ENCODE measurements at regions not wholly inside any gene's neighbourhood (a gene's known extent, or its start where the extent isn't known, plus 50 kb on each side); places are given as distances from the start of the nearest gene placed in this dataset.

DNA sequence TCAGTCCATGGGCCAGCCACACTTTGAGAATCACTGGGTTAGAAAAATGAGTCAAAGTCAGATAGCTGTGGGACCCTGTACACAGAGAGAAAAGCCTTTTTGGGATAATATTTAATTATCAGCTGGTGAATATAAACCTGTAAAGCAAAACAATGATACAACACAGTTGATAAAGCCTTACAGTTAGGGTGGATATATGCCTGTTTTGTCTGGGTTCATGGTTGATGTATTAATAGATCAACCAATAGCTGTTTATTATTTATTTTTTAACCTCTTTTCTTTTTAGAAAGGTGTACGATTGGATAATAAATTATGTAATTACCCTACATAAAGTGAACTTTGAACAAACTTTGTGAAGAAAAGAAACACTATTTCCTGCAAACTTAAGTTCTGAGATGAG lies 145.6 kb downstream of the TDRD15 start:
- H3K27ac ChIP-seq (ENCODE audit: low read depth, low read length): no peak overlapping the region
- H3K18ac ChIP-seq (ENCODE audit: low read length): no peak overlapping the region
- no peaks in the 10 kb centered on the region for H3K79me1 ChIP-seq (ENCODE audit: low read length)
- no peak overlapping the region for H3K9ac ChIP-seq (ENCODE audit: low read length)
- H2BK120ac ChIP-seq (ENCODE audit: low read depth, low read length): no peak overlapping the region
- H3K23ac ChIP-seq (ENCODE audit: low read length): no peak overlapping the region
- no CpG with 5 or more reads among the region's 1 CpG for WGBS (ENCODE audit: extremely low coverage, insufficient coverage, low lambda C conversion rate)
- no peaks in the 10 kb centered on the region for H3K27me3 ChIP-seq (ENCODE audit: insufficient read depth, low read length, poor library complexity)
- H3K79me2 ChIP-seq (ENCODE audit: control insufficient read depth, insufficient read depth, low read length): no peaks in the 10 kb centered on the region
- H4K8ac ChIP-seq (ENCODE audit: low read depth, low read length): no peak overlapping the region
- H3K56ac ChIP-seq (ENCODE audit: low read length): no peak overlapping the region
- no peak overlapping the region for H4K5ac ChIP-seq (ENCODE audit: low read length)
- DNase-seq: no peak
- no peak overlapping the region for H2BK15ac ChIP-seq (replicated peaks; ENCODE audit: low read depth)
- no peak overlapping the region for H2BK5ac ChIP-seq (ENCODE audit: low read length)
- H3K4me1 ChIP-seq (ENCODE audit: control insufficient read depth, low read depth, low read length): peaks cover 2% of the 10 kb centered on the region
- no peak overlapping the region for H3K4ac ChIP-seq (ENCODE audit: low read depth, low read length)
- no peak overlapping the region for H3K4me2 ChIP-seq (ENCODE audit: low read length)
- H3K36me3 ChIP-seq (ENCODE audit: control insufficient read depth, insufficient read depth, low read length): no peaks in the 10 kb centered on the region
- H2AK5ac ChIP-seq (ENCODE audit: low read length): no peak overlapping the region
- H3K4me3 ChIP-seq (ENCODE audit: low read length): no peak overlapping the region

DNA sequence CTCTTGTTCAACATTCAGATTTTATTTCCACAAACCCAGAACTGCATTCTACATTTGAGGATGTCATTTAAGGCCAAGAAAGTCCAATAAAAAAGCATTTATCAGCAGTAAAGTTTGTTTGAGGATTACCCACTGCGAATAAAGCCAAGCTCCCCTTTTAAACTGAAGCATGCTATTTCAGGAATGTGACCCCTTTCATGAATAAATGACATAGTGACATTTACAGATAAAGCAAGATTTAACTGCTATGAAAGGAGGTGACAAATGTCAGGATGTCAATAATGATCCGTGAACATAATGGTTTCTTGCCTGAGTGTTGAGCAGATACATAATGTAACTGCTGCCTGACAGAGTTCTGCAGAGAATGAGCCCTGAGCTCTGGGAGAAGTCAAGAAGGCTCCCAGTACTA lies 146.3 kb downstream of the TDRD15 start:
- Histone ChIP-seq H3K4me2 (ENCODE audit: low read length) (no peak overlapping the region), H2BK15ac (replicated peaks; ENCODE audit: low read depth) (no peak overlapping the region)

DNA sequence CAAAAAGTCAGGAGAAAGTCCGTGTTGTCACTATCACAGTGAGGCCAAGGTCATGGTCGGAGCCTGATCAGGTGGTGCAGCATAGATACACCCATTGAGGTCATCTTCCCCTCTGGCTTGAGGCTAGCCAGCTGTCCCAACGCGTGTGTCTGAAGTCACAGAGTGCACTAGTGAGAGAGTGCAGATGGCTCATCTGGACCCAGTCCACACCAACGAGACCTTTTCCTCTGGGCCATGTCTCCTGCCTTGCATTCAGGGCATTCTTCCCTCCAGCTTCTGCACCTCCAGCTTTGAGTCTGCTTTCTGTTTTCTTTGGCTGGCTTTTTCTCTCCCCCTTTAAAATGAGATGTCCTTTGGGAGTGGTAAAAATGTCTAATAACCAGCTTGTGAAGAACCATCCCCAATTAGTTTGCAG lies 146.9 kb downstream of the TDRD15 start:
- no peak overlapping the region for H2BK5ac ChIP-seq (ENCODE audit: low read length)
- no peak for DNase-seq
- no peak overlapping the region for H3K4me3 ChIP-seq (ENCODE audit: low read length)
- H3K4ac ChIP-seq (ENCODE audit: low read depth, low read length): no peak overlapping the region
- H3K4me2 ChIP-seq (ENCODE audit: low read length): no peak overlapping the region
- no peaks in the 10 kb centered on the region for H3K79me1 ChIP-seq (ENCODE audit: low read length)
- H4K5ac ChIP-seq (ENCODE audit: low read length): no peak overlapping the region
- H4K8ac ChIP-seq (ENCODE audit: low read depth, low read length): no peak overlapping the region
- no CpG with 5 or more reads among the region's 5 CpGs for WGBS (ENCODE audit: extremely low coverage, insufficient coverage, low lambda C conversion rate)
- no peak overlapping the region for H3K23ac ChIP-seq (ENCODE audit: low read length)
- H2BK120ac ChIP-seq (ENCODE audit: low read depth, low read length): no peak overlapping the region
- H3K27ac ChIP-seq (ENCODE audit: low read depth, low read length): no peak overlapping the region
- H3K18ac ChIP-seq (ENCODE audit: low read length): no peak overlapping the region
- no peak overlapping the region for H2BK15ac ChIP-seq (replicated peaks; ENCODE audit: low read depth)
- peaks cover 2% of the 10 kb centered on the region for H3K4me1 ChIP-seq (ENCODE audit: control insufficient read depth, low read depth, low read length)
- H3K9ac ChIP-seq (ENCODE audit: low read length): no peak overlapping the region
- H3K56ac ChIP-seq (ENCODE audit: low read length): no peak overlapping the region
- H3K27me3 ChIP-seq (ENCODE audit: insufficient read depth, low read length, poor library complexity): no peaks in the 10 kb centered on the region
- no peaks in the 10 kb centered on the region for H3K79me2 ChIP-seq (ENCODE audit: control insufficient read depth, insufficient read depth, low read length)
- no peaks in the 10 kb centered on the region for H3K36me3 ChIP-seq (ENCODE audit: control insufficient read depth, insufficient read depth, low read length)
- H2AK5ac ChIP-seq (ENCODE audit: low read length): no peak overlapping the region

More for the DNA sequence above, 146.3 kb downstream of the TDRD15 start:
- DNase-seq: peak; percentile 65
- H3K79me2 ChIP-seq (ENCODE audit: control insufficient read depth, insufficient read depth, low read length): no peaks in the 10 kb centered on the region
- no peaks in the 10 kb centered on the region for H3K36me3 ChIP-seq (ENCODE audit: control insufficient read depth, insufficient read depth, low read length)
- H4K8ac ChIP-seq (ENCODE audit: low read depth, low read length): no peak overlapping the region
- no peak overlapping the region for H3K9ac ChIP-seq (ENCODE audit: low read length)
- no peak overlapping the region for H3K56ac ChIP-seq (ENCODE audit: low read length)
- H3K23ac ChIP-seq (ENCODE audit: low read length): no peak overlapping the region
- H2BK120ac ChIP-seq (ENCODE audit: low read depth, low read length): no peak overlapping the region
- no peak overlapping the region for H3K4me3 ChIP-seq (ENCODE audit: low read length)
- H2AK5ac ChIP-seq (ENCODE audit: low read length): no peak overlapping the region
- peaks cover 2% of the 10 kb centered on the region for H3K4me1 ChIP-seq (ENCODE audit: control insufficient read depth, low read depth, low read length)
- no CpG with 5 or more reads among the region's 2 CpGs for WGBS (ENCODE audit: extremely low coverage, insufficient coverage, low lambda C conversion rate)
- H3K27ac ChIP-seq (ENCODE audit: low read depth, low read length): no peak overlapping the region
- no peak overlapping the region for H3K4ac ChIP-seq (ENCODE audit: low read depth, low read length)
- no peaks in the 10 kb centered on the region for H3K27me3 ChIP-seq (ENCODE audit: insufficient read depth, low read length, poor library complexity)
- no peak overlapping the region for H3K18ac ChIP-seq (ENCODE audit: low read length)
- no peaks in the 10 kb centered on the region for H3K79me1 ChIP-seq (ENCODE audit: low read length)
- no peak overlapping the region for H4K5ac ChIP-seq (ENCODE audit: low read length)
- no peak overlapping the region for H2BK5ac ChIP-seq (ENCODE audit: low read length)

DNA sequence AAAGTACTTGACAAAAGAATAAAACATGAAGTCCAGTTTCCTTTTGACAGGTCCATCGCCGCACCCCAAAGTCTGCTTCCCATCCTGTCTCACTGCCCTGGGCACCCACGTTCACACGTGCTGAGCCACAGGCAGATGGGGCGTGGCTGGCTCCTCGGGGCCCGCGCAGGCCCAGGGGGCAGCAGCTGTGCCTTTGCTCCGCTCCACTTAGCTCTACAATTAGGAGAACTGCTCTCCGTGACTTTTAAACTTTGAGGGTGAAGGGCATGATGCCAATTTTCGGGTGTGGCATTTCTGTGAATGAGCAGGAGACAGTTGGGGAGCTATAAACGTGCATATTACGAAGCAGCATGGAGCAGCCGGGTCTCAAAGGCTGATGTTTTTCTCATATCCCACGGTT lies 152.4 kb downstream of the TDRD15 start:
- Histone ChIP-seq H3K79me2 (ENCODE audit: control insufficient read depth, insufficient read depth, low read length) (no peaks in the 10 kb centered on the region), H2BK15ac (replicated peaks; ENCODE audit: low read depth) (no peak overlapping the region), H4K5ac (ENCODE audit: low read length) (no peak overlapping the region), H3K27me3 (ENCODE audit: insufficient read depth, low read length, poor library complexity) (no peaks in the 10 kb centered on the region), H2BK120ac (ENCODE audit: low read depth, low read length) (no peak overlapping the region), H3K4me1 (ENCODE audit: control insufficient read depth, low read depth, low read length) (no peaks in the 10 kb centered on the region), H2AK5ac (ENCODE audit: low read length) (no peak overlapping the region), H3K79me1 (ENCODE audit: low read length) (no peaks in the 10 kb centered on the region), H3K9ac (ENCODE audit: low read length) (no peak overlapping the region), H3K56ac (ENCODE audit: low read length) (no peak overlapping the region), H3K4ac (ENCODE audit: low read depth, low read length) (no peak overlapping the region), H4K8ac (ENCODE audit: low read depth, low read length) (no peak overlapping the region), H3K23ac (ENCODE audit: low read length) (no peak overlapping the region), H3K18ac (ENCODE audit: low read length) (no peak overlapping the region), H3K36me3 (ENCODE audit: control insufficient read depth, insufficient read depth, low read length) (no peaks in the 10 kb centered on the region), H3K27ac (ENCODE audit: low read depth, low read length) (no peak overlapping the region), H2BK5ac (ENCODE audit: low read length) (no peak overlapping the region), H3K4me3 (ENCODE audit: low read length) (no peak overlapping the region), H3K4me2 (ENCODE audit: low read length) (no peak overlapping the region)
- no peak for DNase-seq
- no CpG with 5 or more reads among the region's 15 CpGs for WGBS (ENCODE audit: extremely low coverage, insufficient coverage, low lambda C conversion rate)

DNA sequence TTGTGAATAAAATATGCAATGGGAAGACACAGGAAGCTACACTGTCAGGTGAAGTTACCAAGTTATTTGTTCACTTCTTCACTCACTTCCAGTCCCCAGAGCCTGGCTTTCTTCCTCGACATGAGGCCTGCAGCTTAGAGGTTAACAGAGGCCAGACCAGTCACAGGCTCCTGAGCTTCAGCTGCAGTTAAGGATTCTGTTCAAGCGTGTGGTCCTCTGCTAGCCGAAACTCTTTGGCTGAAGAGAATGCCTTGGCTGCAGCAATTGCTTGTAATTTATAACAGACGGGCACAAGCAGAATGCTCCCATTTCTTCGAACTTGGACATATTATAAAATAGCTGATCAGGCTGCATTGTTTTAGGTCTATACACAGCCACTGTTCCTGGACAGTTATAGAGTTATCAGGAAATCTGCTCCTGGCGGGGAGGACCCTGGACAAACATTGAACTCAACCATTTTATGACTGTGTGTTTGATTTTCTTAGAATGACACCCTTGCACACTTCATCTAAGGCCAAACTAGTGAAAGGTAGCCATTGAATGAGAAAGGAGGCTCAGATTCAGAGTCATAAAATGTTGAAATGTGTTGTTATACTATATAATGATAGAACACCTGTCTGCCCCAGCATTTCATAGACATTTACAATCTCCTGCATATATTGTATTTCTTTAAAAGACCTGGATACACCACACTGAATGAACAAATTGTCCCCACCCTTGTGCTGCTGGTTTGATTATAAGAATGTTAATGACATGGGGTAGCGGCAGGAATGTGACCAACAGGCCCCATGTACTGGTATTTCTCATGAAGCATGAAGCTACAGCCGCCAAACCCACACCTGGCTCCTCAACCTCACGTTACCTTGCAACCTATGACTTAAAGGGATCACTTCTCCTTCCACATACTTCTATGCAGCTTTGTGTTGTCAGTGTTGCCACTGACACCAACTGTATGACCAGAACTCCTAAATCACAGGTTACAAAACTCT lies 153.6 kb downstream of the TDRD15 start:
- Histone ChIP-seq H2AK5ac (ENCODE audit: low read length) (no peak overlapping the region), H2BK15ac (replicated peaks; ENCODE audit: low read depth) (no peak overlapping the region), H3K56ac (ENCODE audit: low read length) (no peak overlapping the region), H3K79me1 (ENCODE audit: low read length) (no peaks in the 10 kb centered on the region), H3K4me2 (ENCODE audit: low read length) (no peak overlapping the region), H4K8ac (ENCODE audit: low read depth, low read length) (no peak overlapping the region), H3K4me3 (ENCODE audit: low read length) (no peak overlapping the region), H2BK120ac (ENCODE audit: low read depth, low read length) (no peak overlapping the region), H3K36me3 (ENCODE audit: control insufficient read depth, insufficient read depth, low read length) (no peaks in the 10 kb centered on the region), H4K5ac (ENCODE audit: low read length) (no peak overlapping the region), H3K27ac (ENCODE audit: low read depth, low read length) (no peak overlapping the region), H3K4me1 (ENCODE audit: control insufficient read depth, low read depth, low read length) (no peaks in the 10 kb centered on the region), H3K27me3 (ENCODE audit: insufficient read depth, low read length, poor library complexity) (no peaks in the 10 kb centered on the region), H3K18ac (ENCODE audit: low read length) (no peak overlapping the region), H3K9ac (ENCODE audit: low read length) (no peak overlapping the region), H3K79me2 (ENCODE audit: control insufficient read depth, insufficient read depth, low read length) (no peaks in the 10 kb centered on the region), H3K23ac (ENCODE audit: low read length) (no peak overlapping the region), H3K4ac (ENCODE audit: low read depth, low read length) (no peak overlapping the region), H2BK5ac (ENCODE audit: low read length) (no peak overlapping the region)
- no peak for DNase-seq
- WGBS (ENCODE audit: extremely low coverage, insufficient coverage, low lambda C conversion rate): no CpG with 5 or more reads among the region's 9 CpGs
